ENCODE measurements at regions not wholly inside any gene's neighbourhood (a gene's known extent, or its start where the extent isn't known, plus 50 kb on each side); places are given as distances from the start of the nearest gene placed in this dataset.

DNA sequence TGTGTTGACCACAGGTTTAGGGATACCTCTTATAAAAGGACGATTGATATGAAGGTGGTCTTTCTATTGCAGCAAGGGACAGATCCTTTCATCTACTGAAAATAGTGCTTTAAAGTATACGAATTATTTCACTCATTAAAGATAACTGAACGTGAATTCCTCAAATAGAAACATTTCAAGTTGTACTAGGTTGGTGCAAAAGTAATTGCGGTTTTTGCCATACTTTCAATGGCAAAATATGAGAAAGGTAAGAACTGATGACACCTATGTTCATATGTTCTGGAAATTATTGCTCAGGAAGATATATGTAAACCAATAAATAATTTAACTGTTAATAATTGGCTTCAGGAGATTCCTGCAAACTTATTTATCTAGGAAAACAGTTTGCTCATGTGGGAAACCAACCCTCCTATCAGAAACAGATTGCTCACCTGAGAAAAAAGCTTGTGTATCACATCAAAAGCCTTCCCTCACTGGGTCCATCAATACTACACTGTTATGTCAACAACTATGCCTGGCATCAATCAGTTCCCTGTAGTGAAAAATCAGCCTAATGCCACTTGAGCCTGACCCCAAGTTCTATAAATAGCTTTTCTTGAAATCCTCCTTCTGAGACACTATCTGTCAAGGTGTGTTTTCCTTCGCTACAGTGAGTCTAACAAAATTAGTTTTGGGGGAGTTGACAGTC is 81.5 kb upstream of the ACSL3 start:
- TF ChIP-seq POLR2A (IDR thresholded peaks at IDR 0.05) (no peak), POLR2AphosphoS5 (IDR thresholded peaks at IDR 0.05) (no peak)
- TF ChIP-seq, protein P1, sequence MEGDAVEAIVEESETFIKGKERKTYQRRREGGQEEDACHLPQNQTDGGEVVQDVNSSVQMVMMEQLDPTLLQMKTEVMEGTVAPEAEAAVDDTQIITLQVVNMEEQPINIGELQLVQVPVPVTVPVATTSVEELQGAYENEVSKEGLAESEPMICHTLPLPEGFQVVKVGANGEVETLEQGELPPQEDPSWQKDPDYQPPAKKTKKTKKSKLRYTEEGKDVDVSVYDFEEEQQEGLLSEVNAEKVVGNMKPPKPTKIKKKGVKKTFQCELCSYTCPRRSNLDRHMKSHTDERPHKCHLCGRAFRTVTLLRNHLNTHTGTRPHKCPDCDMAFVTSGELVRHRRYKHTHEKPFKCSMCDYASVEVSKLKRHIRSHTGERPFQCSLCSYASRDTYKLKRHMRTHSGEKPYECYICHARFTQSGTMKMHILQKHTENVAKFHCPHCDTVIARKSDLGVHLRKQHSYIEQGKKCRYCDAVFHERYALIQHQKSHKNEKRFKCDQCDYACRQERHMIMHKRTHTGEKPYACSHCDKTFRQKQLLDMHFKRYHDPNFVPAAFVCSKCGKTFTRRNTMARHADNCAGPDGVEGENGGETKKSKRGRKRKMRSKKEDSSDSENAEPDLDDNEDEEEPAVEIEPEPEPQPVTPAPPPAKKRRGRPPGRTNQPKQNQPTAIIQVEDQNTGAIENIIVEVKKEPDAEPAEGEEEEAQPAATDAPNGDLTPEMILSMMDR (IDR thresholded peaks at IDR 0.05), result no peak
